Stimulated activated memory B cell treated with anti-CD40 and anti-IgM and Interleukin-4, amounts not matched to agents 10 μg/mL and 1 μg/mL and 100 μg/mL, for 72 hours (primary cell): ENCODE measurements at regions not wholly inside any gene's neighbourhood (a gene's known extent, or its start where the extent isn't known, plus 50 kb on each side); places are given as distances from the start of the nearest gene placed in this dataset.

Source experiments
- ATAC-seq: fragments of 150-1000 bp; cut with Tn5 transposase; 2 replicates; pipeline ENCODE4 v1.10.0; 2021
- H3K27ac Mint-ChIP-seq: one replicate; pipeline ENCODE4 v1.8.0; 2022; ENCODE audit warnings: mild to moderate bottlenecking, mixed read lengths
- H3K27me3 Mint-ChIP-seq: one replicate; pipeline ENCODE4 v1.8.0; 2022; ENCODE audit warnings: mixed read lengths
- H3K36me3 Mint-ChIP-seq: one replicate; pipeline ENCODE4 v1.8.0; 2022; ENCODE audit warnings: mixed read lengths
- H3K4me1 Mint-ChIP-seq: one replicate; pipeline ENCODE4 v1.8.0; 2022; ENCODE audit warnings: mixed read lengths
- H3K4me3 Mint-ChIP-seq: one replicate; pipeline ENCODE4 v1.8.0; 2022; ENCODE audit warnings: mild to moderate bottlenecking, moderate library complexity, mixed read lengths
- H3K9me3 Mint-ChIP-seq: one replicate; pipeline ENCODE4 v1.8.0; 2022; ENCODE audit warnings: mixed read lengths

- Mint-ChIP-seq H3K27me3 (no peaks in the 10 kb centered on the region), H3K36me3 (no peaks in the 10 kb centered on the region), H3K4me3 (no peak overlapping the region), H3K9me3 (peaks cover 5% of the 10 kb centered on the region), H3K27ac (no peak overlapping the region), H3K4me1 (peaks cover 7% of the 10 kb centered on the region)
- no peak for ATAC-seq
These were observed 110.4 kb downstream of the EDEM1 start for GRCh38 chr3:5297895-5298294.

- H3K27ac Mint-ChIP-seq, result no peak overlapping the region
- no peaks in the 10 kb centered on the region for H3K27me3 Mint-ChIP-seq
- ATAC-seq, result peak; percentile 94
- no peaks in the 10 kb centered on the region for H3K36me3 Mint-ChIP-seq
- peaks cover 5% of the 10 kb centered on the region for H3K9me3 Mint-ChIP-seq
- H3K4me3 Mint-ChIP-seq, result no peak overlapping the region
- peaks cover 7% of the 10 kb centered on the region for H3K4me1 Mint-ChIP-seq
These were observed 110.9 kb downstream of the EDEM1 start for GRCh38 chr3:5298453-5298852.

- peaks cover 7% of the 10 kb centered on the region for H3K4me1 Mint-ChIP-seq
- peaks cover 5% of the 10 kb centered on the region for H3K9me3 Mint-ChIP-seq
- no peaks in the 10 kb centered on the region for H3K36me3 Mint-ChIP-seq
- H3K27me3 Mint-ChIP-seq, result no peaks in the 10 kb centered on the region
- no peak overlapping the region for H3K27ac Mint-ChIP-seq
- H3K4me3 Mint-ChIP-seq, result no peak overlapping the region
- no peak for ATAC-seq
These were observed 111.7 kb downstream of the EDEM1 start for GRCh38 chr3:5299161-5299560.

DNA sequence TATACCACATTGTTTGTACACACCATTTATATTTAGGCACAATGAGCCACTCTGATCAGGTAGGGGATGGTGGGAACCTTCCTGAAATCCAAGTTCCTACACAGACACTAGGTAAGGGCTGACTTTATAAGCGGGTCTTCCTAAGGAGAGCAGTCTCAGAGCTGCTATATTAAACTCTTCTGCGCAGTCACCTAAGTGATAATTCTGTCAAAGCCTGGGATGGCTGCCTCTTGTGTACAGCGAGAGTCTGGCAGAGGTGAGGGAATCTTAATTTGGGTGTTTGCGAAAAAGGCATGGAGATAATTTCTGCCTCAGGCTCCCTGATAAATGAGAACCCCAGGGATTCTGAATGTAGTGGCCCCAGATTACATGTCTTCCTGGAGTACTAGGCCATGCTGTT is 113.1 kb downstream of the EDEM1 start:
- Mint-ChIP-seq H3K27me3 (no peaks in the 10 kb centered on the region), H3K27ac (no peak overlapping the region), H3K4me1 (peaks cover 13% of the 10 kb centered on the region), H3K36me3 (no peaks in the 10 kb centered on the region), H3K4me3 (no peak overlapping the region), H3K9me3 (peaks cover 3% of the 10 kb centered on the region)
- ATAC-seq, result no peak

- H3K27ac Mint-ChIP-seq, result no peak overlapping the region
- no peak overlapping the region for H3K4me3 Mint-ChIP-seq
- H3K9me3 Mint-ChIP-seq, result no peaks in the 10 kb centered on the region
- H3K4me1 Mint-ChIP-seq, result peaks cover 13% of the 10 kb centered on the region
- no peaks in the 10 kb centered on the region for H3K36me3 Mint-ChIP-seq
- ATAC-seq, result no peak
- H3K27me3 Mint-ChIP-seq, result no peaks in the 10 kb centered on the region
These were observed 114.3 kb downstream of the EDEM1 start for GRCh38 chr3:5301651-5302297.

GRCh38 chr3:5302661-5303060 is 115.2 kb downstream of the EDEM1 start:
- ATAC-seq, result no peak

GRCh38 chr3:5304188-5304587 is 116.7 kb downstream of the EDEM1 start:
- no peak overlapping the region for H3K4me3 Mint-ChIP-seq
- peaks cover 6% of the 10 kb centered on the region for H3K4me1 Mint-ChIP-seq
- no peaks in the 10 kb centered on the region for H3K27me3 Mint-ChIP-seq
- no peak for ATAC-seq
- no peaks in the 10 kb centered on the region for H3K36me3 Mint-ChIP-seq
- no peak overlapping the region for H3K27ac Mint-ChIP-seq
- H3K9me3 Mint-ChIP-seq, result no peaks in the 10 kb centered on the region

More at GRCh38 chr3:5302661-5303060, 115.2 kb downstream of the EDEM1 start:
- H3K36me3 Mint-ChIP-seq, result no peaks in the 10 kb centered on the region
- H3K27ac Mint-ChIP-seq, result no peak overlapping the region
- H3K27me3 Mint-ChIP-seq, result no peaks in the 10 kb centered on the region
- no peaks in the 10 kb centered on the region for H3K9me3 Mint-ChIP-seq
- H3K4me3 Mint-ChIP-seq, result no peak overlapping the region
- H3K4me1 Mint-ChIP-seq, result peaks cover 12% of the 10 kb centered on the region

DNA sequence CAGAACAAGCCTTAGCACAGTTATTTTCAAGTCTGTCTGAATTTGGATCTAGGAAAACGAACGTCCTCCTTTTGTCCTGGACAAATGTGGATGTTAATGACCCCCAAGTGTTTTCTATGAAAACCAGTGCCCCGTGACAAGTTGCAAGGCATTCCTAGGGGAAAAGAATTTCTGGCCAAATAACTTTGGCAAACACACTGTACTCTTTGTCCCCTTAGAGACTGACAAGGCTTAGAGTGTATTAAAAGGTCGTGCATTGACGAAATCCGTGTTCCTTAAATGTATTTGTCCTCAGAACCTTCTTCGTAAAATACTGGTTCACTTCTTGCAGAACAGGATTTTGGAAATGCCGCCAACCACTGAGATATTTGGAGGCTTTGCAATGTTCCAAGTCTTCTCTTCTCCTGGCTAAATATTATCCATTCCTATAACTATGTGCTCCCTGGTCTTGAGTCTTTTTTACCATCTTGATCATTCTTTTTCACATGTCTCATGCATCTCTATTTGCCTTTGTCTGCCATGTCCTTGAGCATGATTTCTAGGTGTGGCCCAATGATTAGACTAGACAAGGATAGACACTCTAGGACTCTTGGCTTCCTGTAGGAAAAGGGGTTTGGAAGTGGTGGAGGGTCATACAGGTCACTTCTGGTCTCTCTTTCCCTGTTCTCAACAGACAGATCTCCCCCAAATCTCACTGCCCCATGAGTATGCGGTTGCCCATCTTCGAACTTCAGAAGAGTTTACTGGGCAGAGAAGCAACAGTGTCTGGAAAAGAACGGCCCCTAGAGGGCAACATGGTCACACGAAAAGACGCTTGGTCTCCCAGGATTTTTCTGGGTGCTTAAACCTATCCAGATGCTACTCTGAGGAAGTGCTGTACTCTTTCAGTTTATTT is 117.5 kb downstream of the EDEM1 start:
- ATAC-seq, result peak; percentile 79

GRCh38 chr3:5305684-5305989 is 118.1 kb downstream of the EDEM1 start:
- no peak for ATAC-seq
- Mint-ChIP-seq H3K27ac (no peak overlapping the region), H3K36me3 (no peaks in the 10 kb centered on the region), H3K4me3 (no peak overlapping the region), H3K27me3 (no peaks in the 10 kb centered on the region), H3K9me3 (no peaks in the 10 kb centered on the region), H3K4me1 (peaks cover 6% of the 10 kb centered on the region)

More for the DNA sequence above, 117.5 kb downstream of the EDEM1 start:
- Mint-ChIP-seq H3K4me3 (no peak overlapping the region), H3K9me3 (no peaks in the 10 kb centered on the region), H3K27me3 (no peaks in the 10 kb centered on the region), H3K4me1 (peaks cover 6% of the 10 kb centered on the region), H3K27ac (no peak overlapping the region), H3K36me3 (no peaks in the 10 kb centered on the region)

DNA sequence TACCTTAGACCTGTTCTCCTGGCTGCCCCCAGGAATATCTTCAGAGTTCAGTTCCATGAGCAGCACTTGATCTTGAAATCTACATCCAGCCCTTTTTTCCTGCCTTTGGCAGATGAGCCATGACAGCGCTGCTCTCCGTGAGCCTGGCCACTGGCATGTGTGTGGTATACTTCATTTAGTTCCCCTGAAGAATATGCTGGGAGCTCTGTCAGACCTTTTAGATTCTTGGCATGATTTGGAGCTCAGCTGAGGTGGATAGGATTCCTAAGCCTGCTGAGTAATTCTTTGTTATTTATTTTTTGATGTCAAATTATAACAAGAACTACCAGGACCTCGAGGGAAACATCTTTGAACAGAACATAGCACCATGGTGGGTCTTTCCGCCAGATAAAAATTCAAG is 121.7 kb downstream of the EDEM1 start:
- Mint-ChIP-seq H3K36me3 (no peaks in the 10 kb centered on the region), H3K27ac (no peak overlapping the region), H3K4me1 (peaks cover 6% of the 10 kb centered on the region), H3K27me3 (no peaks in the 10 kb centered on the region), H3K4me3 (no peak overlapping the region), H3K9me3 (no peaks in the 10 kb centered on the region)
- ATAC-seq, result no peak

DNA sequence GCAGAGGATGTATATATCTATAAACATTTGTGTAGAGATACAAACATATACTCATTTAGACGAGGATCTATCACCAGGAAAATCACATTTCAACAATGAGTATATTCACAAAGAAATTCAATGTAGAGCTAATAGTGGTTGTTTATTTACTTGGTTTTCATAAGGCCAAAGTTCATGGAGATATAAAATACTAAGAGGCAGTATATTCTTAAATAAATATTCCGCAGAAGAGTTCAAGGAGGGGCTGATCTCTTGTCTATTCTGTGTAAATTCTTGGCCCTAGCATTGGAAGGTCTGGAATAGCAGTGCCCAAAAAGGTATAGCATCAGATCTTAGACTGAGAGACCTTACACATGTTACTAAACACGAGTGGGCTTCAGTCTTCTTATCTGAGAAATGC is 122.1 kb downstream of the EDEM1 start:
- no peak overlapping the region for H3K4me3 Mint-ChIP-seq
- H3K9me3 Mint-ChIP-seq, result no peaks in the 10 kb centered on the region
- H3K27me3 Mint-ChIP-seq, result no peaks in the 10 kb centered on the region
- no peak for ATAC-seq
- H3K36me3 Mint-ChIP-seq, result no peaks in the 10 kb centered on the region
- peaks cover 6% of the 10 kb centered on the region for H3K4me1 Mint-ChIP-seq
- H3K27ac Mint-ChIP-seq, result no peak overlapping the region

- Mint-ChIP-seq H3K4me1 (peaks cover 1% of the 10 kb centered on the region), H3K27ac (no peak overlapping the region), H3K9me3 (no peaks in the 10 kb centered on the region), H3K36me3 (no peaks in the 10 kb centered on the region), H3K4me3 (no peak overlapping the region), H3K27me3 (no peaks in the 10 kb centered on the region)
- no peak for ATAC-seq
These were observed 123.0 kb downstream of the EDEM1 start for GRCh38 chr3:5310509-5310908.

DNA sequence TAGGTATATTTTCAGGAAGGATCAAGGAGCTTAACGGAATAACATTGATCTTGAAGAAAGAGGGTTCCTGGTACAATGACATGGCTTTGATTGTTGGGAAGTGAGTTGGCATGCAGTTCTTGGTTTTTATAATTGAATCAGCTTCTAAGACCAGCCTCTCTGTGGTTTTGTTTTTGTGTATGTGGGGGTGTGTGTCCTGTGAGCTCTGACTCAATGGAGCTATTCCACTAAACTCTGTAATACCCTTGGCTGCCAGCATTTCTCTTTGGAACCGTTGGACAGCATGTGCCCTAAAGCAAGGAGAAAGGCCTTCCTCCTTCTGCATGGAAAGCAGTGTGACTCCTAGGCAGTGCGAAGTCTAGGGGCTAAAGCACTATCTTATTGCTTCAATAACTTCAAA is 124.8 kb downstream of the EDEM1 start:
- no peak for ATAC-seq
- Mint-ChIP-seq H3K4me3 (no peak overlapping the region), H3K4me1 (no peaks in the 10 kb centered on the region), H3K36me3 (no peaks in the 10 kb centered on the region), H3K9me3 (no peaks in the 10 kb centered on the region), H3K27me3 (no peaks in the 10 kb centered on the region), H3K27ac (no peak overlapping the region)

DNA sequence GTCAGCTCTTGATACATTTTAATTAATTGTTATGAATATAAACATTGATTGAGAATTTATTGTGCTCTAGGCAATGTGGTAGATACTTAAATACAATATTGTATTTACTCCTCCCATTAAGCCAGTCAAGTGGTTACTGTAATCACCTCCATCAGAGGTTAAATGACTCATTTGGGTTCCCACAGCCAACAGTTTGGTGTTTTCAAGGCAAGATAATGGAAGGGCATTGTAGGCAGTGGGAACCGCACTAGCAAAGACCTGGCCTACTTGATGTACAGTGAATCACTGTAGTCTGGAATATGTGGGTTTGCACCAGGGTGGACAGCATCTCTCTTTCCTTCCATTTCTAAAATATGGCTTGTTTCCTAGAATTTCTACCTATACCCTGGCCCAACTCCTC is 127.4 kb downstream of the EDEM1 start:
- H3K27me3 Mint-ChIP-seq, result no peaks in the 10 kb centered on the region
- no peaks in the 10 kb centered on the region for H3K4me1 Mint-ChIP-seq
- H3K36me3 Mint-ChIP-seq, result no peaks in the 10 kb centered on the region
- no peak overlapping the region for H3K4me3 Mint-ChIP-seq
- H3K27ac Mint-ChIP-seq, result no peak overlapping the region
- no peak for ATAC-seq
- no peaks in the 10 kb centered on the region for H3K9me3 Mint-ChIP-seq

GRCh38 chr3:5317557-5317956 is 130.1 kb downstream of the EDEM1 start:
- Mint-ChIP-seq H3K4me3 (no peak overlapping the region), H3K4me1 (no peaks in the 10 kb centered on the region), H3K27me3 (no peaks in the 10 kb centered on the region), H3K27ac (no peak overlapping the region), H3K9me3 (no peaks in the 10 kb centered on the region), H3K36me3 (no peaks in the 10 kb centered on the region)
- ATAC-seq, result no peak

GRCh38 chr3:5319454-5319853 is 131.9 kb downstream of the EDEM1 start:
- no peak for ATAC-seq
- no peaks in the 10 kb centered on the region for H3K36me3 Mint-ChIP-seq
- no peaks in the 10 kb centered on the region for H3K9me3 Mint-ChIP-seq
- H3K4me3 Mint-ChIP-seq, result no peak overlapping the region
- H3K27ac Mint-ChIP-seq, result no peak overlapping the region
- no peaks in the 10 kb centered on the region for H3K4me1 Mint-ChIP-seq
- no peaks in the 10 kb centered on the region for H3K27me3 Mint-ChIP-seq
